ENCODE measurements at regions not wholly inside any gene's neighbourhood (a gene's known extent, or its start where the extent isn't known, plus 50 kb on each side); places are given as distances from the start of the nearest gene placed in this dataset.

- Histone ChIP-seq H3K9me3 (ENCODE audit: control insufficient read depth in 4 of 4, low read length in 3 of 4) (peaks cover 0 to 3% (median 1%) of the 10 kb centered on the region in 4 donors), H3K4me1 (ENCODE audit: control insufficient read depth in 4 of 4, insufficient read depth in 4 of 4, low read length in 3 of 4) (no peaks in the 10 kb centered on the region), H3K36me3 (ENCODE audit: control insufficient read depth in 4 of 4, insufficient read depth in 3 of 4, low read depth in 1 of 4, low read length in 3 of 4) (no peaks in the 10 kb centered on the region), H3K27ac (ENCODE audit: low read depth in 1 of 2, low read length in 2 of 2) (no peak overlapping the region), H3K4me3 (ENCODE audit: low read depth in 1 of 3, low read length in 3 of 3) (no peak overlapping the region), H3K9ac (ENCODE audit: low read depth in 1 of 2, low read length in 2 of 2) (no peak overlapping the region), H3K27me3 (ENCODE audit: control insufficient read depth in 4 of 4, insufficient read depth in 4 of 4, low read length in 3 of 4) (no peaks in the 10 kb centered on the region)
- no peak for DNase-seq (ENCODE audit: low spot score)
- TF ChIP-seq MAX (IDR thresholded peaks at IDR 0.05) (no peak), FOXA1 (IDR thresholded peaks at IDR 0.05) (no peak)
- 71% methylated on average over 6 of the region's 6 CpGs for WGBS
Observed at GRCh38 chr10:37566332-37566731, 291.1 kb downstream of the ZNF248 start.

- H3K27me3 ChIP-seq (ENCODE audit: control insufficient read depth in 4 of 4, insufficient read depth in 4 of 4, low read length in 3 of 4), result no peaks in the 10 kb centered on the region
- no peak for TF ChIP-seq SP1 (IDR thresholded peaks at IDR 0.05)
- no peak for TF ChIP-seq FOXA2 (IDR thresholded peaks at IDR 0.05)
- no peaks in the 10 kb centered on the region for H3K4me1 ChIP-seq (ENCODE audit: control insufficient read depth in 4 of 4, insufficient read depth in 4 of 4, low read length in 3 of 4)
- no peak overlapping the region for H3K9ac ChIP-seq (ENCODE audit: low read depth in 1 of 2, low read length in 2 of 2)
- no peaks in the 10 kb centered on the region for H3K36me3 ChIP-seq (ENCODE audit: control insufficient read depth in 4 of 4, insufficient read depth in 3 of 4, low read depth in 1 of 4, low read length in 3 of 4)
- no peak for DNase-seq (ENCODE audit: low spot score)
- H3K4me3 ChIP-seq (ENCODE audit: low read depth in 1 of 3, low read length in 3 of 3), result no peak overlapping the region
- no peak overlapping the region for H3K27ac ChIP-seq (ENCODE audit: low read depth in 1 of 2, low read length in 2 of 2)
- 65% methylated on average over 3 of the region's 3 CpGs for WGBS
- no peaks in the 10 kb centered on the region for H3K9me3 ChIP-seq (ENCODE audit: control insufficient read depth in 4 of 4, low read length in 3 of 4)
Observed at GRCh38 chr10:37563715-37564108, 293.7 kb downstream of the ZNF248 start.

GRCh38 chr10:37563107-37563714, 294.2 kb downstream of the ZNF248 start:
- Histone ChIP-seq H3K36me3 (ENCODE audit: control insufficient read depth in 4 of 4, insufficient read depth in 3 of 4, low read depth in 1 of 4, low read length in 3 of 4) (no peaks in the 10 kb centered on the region), H3K4me1 (ENCODE audit: control insufficient read depth in 4 of 4, insufficient read depth in 4 of 4, low read length in 3 of 4) (no peaks in the 10 kb centered on the region), H3K27me3 (ENCODE audit: control insufficient read depth in 4 of 4, insufficient read depth in 4 of 4, low read length in 3 of 4) (no peaks in the 10 kb centered on the region), H3K9ac (ENCODE audit: low read depth in 1 of 2, low read length in 2 of 2) (no peak overlapping the region), H3K27ac (ENCODE audit: low read depth in 1 of 2, low read length in 2 of 2) (no peak overlapping the region), H3K4me3 (ENCODE audit: low read depth in 1 of 3, low read length in 3 of 3) (no peak overlapping the region), H3K9me3 (ENCODE audit: control insufficient read depth in 4 of 4, low read length in 3 of 4) (no peaks in the 10 kb centered on the region)
- TF ChIP-seq HNF4A (conservative IDR thresholded peaks at IDR 0.05) (no peak), GABPA (IDR thresholded peaks at IDR 0.05 in 1 of 2, conservative IDR thresholded peaks at IDR 0.05 in 1 of 2) (no peak), FOXA1 (IDR thresholded peaks at IDR 0.05) (no peak), SP1 (IDR thresholded peaks at IDR 0.05) (no peak), ATF3 (IDR thresholded peaks at IDR 0.05) (no peak), ZBTB33 (IDR thresholded peaks at IDR 0.05) (no peak), YY1 (IDR thresholded peaks at IDR 0.05) (no peak), MAX (IDR thresholded peaks at IDR 0.05) (no peak), REST (IDR thresholded peaks at IDR 0.05) (no peak), JUND (IDR thresholded peaks at IDR 0.05) (no peak), HNF4G (IDR thresholded peaks at IDR 0.05) (no peak), RAD21 (IDR thresholded peaks at IDR 0.05) (no peak), FOXA2 (IDR thresholded peaks at IDR 0.05) (no peak), CTCF (IDR thresholded peaks at IDR 0.05; ENCODE audit: low read depth, low read length, missing input control) (no peak), EGR1 (IDR thresholded peaks at IDR 0.05; ENCODE audit: low read depth in 2 of 2) (no peak), TAF1 (conservative IDR thresholded peaks at IDR 0.05) (no peak), NR2F2 (IDR thresholded peaks at IDR 0.05) (no peak)
- WGBS, result 63% methylated on average over 1 of the region's 1 CpG
- DNase-seq (ENCODE audit: low spot score), result no peak

Measured in liver (tissue), 8 donors.